ENCODE measurements at regions not wholly inside any gene's neighbourhood (a gene's known extent, or its start where the extent isn't known, plus 50 kb on each side); places are given as distances from the start of the nearest gene placed in this dataset.

GRCh38 chr4:16988814-16989213, 90.4 kb upstream of the LDB2 start:
- no peak for TF ChIP-seq CEBPB (IDR thresholded peaks at IDR 0.05)
- no peak for TF ChIP-seq TCF12 (IDR thresholded peaks at IDR 0.05; ENCODE audit: low read depth)
- TF ChIP-seq FOXM1 (IDR thresholded peaks at IDR 0.05; ENCODE audit: borderline replicate concordance, low read depth) = no peak
- TF ChIP-seq ZBTB7A (IDR thresholded peaks at IDR 0.05; ENCODE audit: low read depth) = no peak
- TF ChIP-seq, protein P1, sequence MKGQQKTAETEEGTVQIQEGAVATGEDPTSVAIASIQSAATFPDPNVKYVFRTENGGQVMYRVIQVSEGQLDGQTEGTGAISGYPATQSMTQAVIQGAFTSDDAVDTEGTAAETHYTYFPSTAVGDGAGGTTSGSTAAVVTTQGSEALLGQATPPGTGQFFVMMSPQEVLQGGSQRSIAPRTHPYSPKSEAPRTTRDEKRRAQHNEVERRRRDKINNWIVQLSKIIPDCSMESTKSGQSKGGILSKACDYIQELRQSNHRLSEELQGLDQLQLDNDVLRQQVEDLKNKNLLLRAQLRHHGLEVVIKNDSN (IDR thresholded peaks at IDR 0.05) = no peak
- no peak for TF ChIP-seq RAD21 (IDR thresholded peaks at IDR 0.05; ENCODE audit: low read depth)
- TF ChIP-seq EGR1 (IDR thresholded peaks at IDR 0.05) = no peak
- no peak for TF ChIP-seq CREB1 (IDR thresholded peaks at IDR 0.05; ENCODE audit: low read depth)
- TF ChIP-seq TEAD4 (IDR thresholded peaks at IDR 0.05) = no peak
- no peak for TF ChIP-seq TAF1 (IDR thresholded peaks at IDR 0.05; ENCODE audit: low read depth)
- TF ChIP-seq YY1 (IDR thresholded peaks at IDR 0.05; ENCODE audit: low read depth) = no peak
- TF ChIP-seq NFIC (IDR thresholded peaks at IDR 0.05) = no peak

DNA sequence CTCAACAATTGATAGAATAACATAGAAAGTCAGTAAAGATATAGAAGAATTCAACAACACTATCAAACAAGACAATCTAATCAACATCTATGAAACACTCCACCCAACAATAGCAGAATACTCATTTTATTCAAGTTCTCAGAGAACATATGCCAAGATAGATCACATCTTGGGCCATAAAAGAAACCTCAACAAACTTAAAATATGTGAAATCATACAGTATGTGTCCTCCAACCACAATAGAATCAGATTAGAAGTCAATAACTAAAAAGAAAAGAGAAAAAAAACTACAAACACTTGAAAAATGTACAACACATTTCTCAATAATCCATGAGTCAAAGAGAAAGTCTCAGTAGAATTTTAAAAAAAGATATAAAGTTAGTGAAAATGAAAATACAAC, 78.6 kb upstream of the LDB2 start:
- no peak for TF ChIP-seq MAX (IDR thresholded peaks at IDR 0.05)
- TF ChIP-seq CEBPB (IDR thresholded peaks at IDR 0.05) = no peak
- TF ChIP-seq EGR1 (IDR thresholded peaks at IDR 0.05) = no peak
- TF ChIP-seq YY1 (IDR thresholded peaks at IDR 0.05; ENCODE audit: low read depth) = no peak
- no peak for TF ChIP-seq TCF12 (IDR thresholded peaks at IDR 0.05; ENCODE audit: low read depth)
- TF ChIP-seq TAF1 (IDR thresholded peaks at IDR 0.05; ENCODE audit: low read depth) = no peak
- no peak for TF ChIP-seq CREB1 (IDR thresholded peaks at IDR 0.05; ENCODE audit: low read depth)
- TF ChIP-seq, protein P2, sequence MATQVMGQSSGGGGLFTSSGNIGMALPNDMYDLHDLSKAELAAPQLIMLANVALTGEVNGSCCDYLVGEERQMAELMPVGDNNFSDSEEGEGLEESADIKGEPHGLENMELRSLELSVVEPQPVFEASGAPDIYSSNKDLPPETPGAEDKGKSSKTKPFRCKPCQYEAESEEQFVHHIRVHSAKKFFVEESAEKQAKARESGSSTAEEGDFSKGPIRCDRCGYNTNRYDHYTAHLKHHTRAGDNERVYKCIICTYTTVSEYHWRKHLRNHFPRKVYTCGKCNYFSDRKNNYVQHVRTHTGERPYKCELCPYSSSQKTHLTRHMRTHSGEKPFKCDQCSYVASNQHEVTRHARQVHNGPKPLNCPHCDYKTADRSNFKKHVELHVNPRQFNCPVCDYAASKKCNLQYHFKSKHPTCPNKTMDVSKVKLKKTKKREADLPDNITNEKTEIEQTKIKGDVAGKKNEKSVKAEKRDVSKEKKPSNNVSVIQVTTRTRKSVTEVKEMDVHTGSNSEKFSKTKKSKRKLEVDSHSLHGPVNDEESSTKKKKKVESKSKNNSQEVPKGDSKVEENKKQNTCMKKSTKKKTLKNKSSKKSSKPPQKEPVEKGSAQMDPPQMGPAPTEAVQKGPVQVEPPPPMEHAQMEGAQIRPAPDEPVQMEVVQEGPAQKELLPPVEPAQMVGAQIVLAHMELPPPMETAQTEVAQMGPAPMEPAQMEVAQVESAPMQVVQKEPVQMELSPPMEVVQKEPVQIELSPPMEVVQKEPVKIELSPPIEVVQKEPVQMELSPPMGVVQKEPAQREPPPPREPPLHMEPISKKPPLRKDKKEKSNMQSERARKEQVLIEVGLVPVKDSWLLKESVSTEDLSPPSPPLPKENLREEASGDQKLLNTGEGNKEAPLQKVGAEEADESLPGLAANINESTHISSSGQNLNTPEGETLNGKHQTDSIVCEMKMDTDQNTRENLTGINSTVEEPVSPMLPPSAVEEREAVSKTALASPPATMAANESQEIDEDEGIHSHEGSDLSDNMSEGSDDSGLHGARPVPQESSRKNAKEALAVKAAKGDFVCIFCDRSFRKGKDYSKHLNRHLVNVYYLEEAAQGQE (IDR thresholded peaks at IDR 0.05; ENCODE audit: low read depth) = no peak
- no peak for TF ChIP-seq ZBTB7A (IDR thresholded peaks at IDR 0.05; ENCODE audit: low read depth)
- TF ChIP-seq RAD21 (IDR thresholded peaks at IDR 0.05; ENCODE audit: low read depth) = no peak
- TF ChIP-seq, protein P1 (IDR thresholded peaks at IDR 0.05) = no peak
- TF ChIP-seq FOXM1 (IDR thresholded peaks at IDR 0.05; ENCODE audit: borderline replicate concordance, low read depth) = no peak
- no peak for TF ChIP-seq EP300 (IDR thresholded peaks at IDR 0.05; ENCODE audit: borderline replicate concordance)
- no peak for TF ChIP-seq TEAD4 (IDR thresholded peaks at IDR 0.05)
- no peak for TF ChIP-seq NFIC (IDR thresholded peaks at IDR 0.05)

- TF ChIP-seq MAX (IDR thresholded peaks at IDR 0.05) (no peak), TAF1 (IDR thresholded peaks at IDR 0.05; ENCODE audit: low read depth) (no peak), EP300 (IDR thresholded peaks at IDR 0.05; ENCODE audit: borderline replicate concordance) (no peak), TCF12 (IDR thresholded peaks at IDR 0.05; ENCODE audit: low read depth) (no peak), RAD21 (IDR thresholded peaks at IDR 0.05; ENCODE audit: low read depth) (no peak), CREB1 (IDR thresholded peaks at IDR 0.05; ENCODE audit: low read depth) (no peak), TEAD4 (IDR thresholded peaks at IDR 0.05) (no peak), NFIC (IDR thresholded peaks at IDR 0.05) (no peak), YY1 (IDR thresholded peaks at IDR 0.05; ENCODE audit: low read depth) (no peak), CEBPB (IDR thresholded peaks at IDR 0.05) (no peak), EGR1 (IDR thresholded peaks at IDR 0.05) (no peak), ZBTB7A (IDR thresholded peaks at IDR 0.05; ENCODE audit: low read depth) (no peak), FOXM1 (IDR thresholded peaks at IDR 0.05; ENCODE audit: borderline replicate concordance, low read depth) (no peak)
- TF ChIP-seq, protein P1 (IDR thresholded peaks at IDR 0.05) = no peak
- TF ChIP-seq, protein P2 (IDR thresholded peaks at IDR 0.05; ENCODE audit: low read depth) = no peak
Observed at GRCh38 chr4:16969696-16970135, 71.3 kb upstream of the LDB2 start.

DNA sequence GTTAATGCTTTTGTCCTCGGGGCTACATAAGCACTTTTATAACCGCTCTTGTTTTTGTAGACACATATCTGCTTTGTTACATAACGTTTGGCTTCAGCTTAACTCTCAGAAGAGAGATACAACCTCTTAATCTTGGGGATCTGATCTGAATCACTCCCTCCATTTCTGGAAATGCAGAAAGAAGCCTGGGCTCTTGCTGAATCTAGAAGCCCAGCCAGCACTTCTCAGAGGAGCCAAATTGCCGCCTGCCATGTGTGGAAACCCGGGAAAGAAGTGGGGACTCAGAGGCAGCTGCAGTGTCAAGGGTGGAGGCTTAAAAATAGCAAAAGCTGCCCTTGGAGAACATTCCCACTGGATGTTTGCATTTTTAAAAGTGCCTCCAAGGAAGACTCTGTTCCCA, 69.3 kb upstream of the LDB2 start:
- TF ChIP-seq ZBTB7A (IDR thresholded peaks at IDR 0.05; ENCODE audit: low read depth) (no peak), YY1 (IDR thresholded peaks at IDR 0.05; ENCODE audit: low read depth) (no peak), EGR1 (IDR thresholded peaks at IDR 0.05) (no peak), TEAD4 (IDR thresholded peaks at IDR 0.05) (no peak), CREB1 (IDR thresholded peaks at IDR 0.05; ENCODE audit: low read depth) (no peak), CEBPB (IDR thresholded peaks at IDR 0.05) (no peak), NFIC (IDR thresholded peaks at IDR 0.05) (no peak), TAF1 (IDR thresholded peaks at IDR 0.05; ENCODE audit: low read depth) (no peak), FOXM1 (IDR thresholded peaks at IDR 0.05; ENCODE audit: borderline replicate concordance, low read depth) (no peak)
- TF ChIP-seq, protein P2 (IDR thresholded peaks at IDR 0.05; ENCODE audit: low read depth) = no peak
- TF ChIP-seq, protein P1 (IDR thresholded peaks at IDR 0.05) = no peak

Data from Ishikawa (cell line).